OCI-LY7 (cell line): ENCODE measurements at regions not wholly inside any gene's neighbourhood (a gene's known extent, or its start where the extent isn't known, plus 50 kb on each side); places are given as distances from the start of the nearest gene placed in this dataset.

Source experiments
- BruUV-seq: library from RNA; stranded (reverse); fragments of 400-500 nt; replicated peaks from 2 replicates; lab custom pipeline; 2021; lab: Mats Ljungman, UMichigan
- CTCF ChIA-PET: fragments of 300-600 bp; sonication (Branson Sonifier 250); formaldehyde crosslinking; loops from one replicate; lab custom pipeline; 2022; ENCODE audit warnings: antibody characterized with exemption; ENCODE audit not compliant: unreplicated experiment; lab: Charles Lee
- POLR2A ChIA-PET: fragments of 300-600 bp; sonication (Branson Sonifier 250); formaldehyde crosslinking; loops from one replicate; lab custom pipeline; 2022; ENCODE audit warnings: antibody characterized with exemption; lab: Charles Lee
- DNase-seq: peaks from one replicate; pipeline ENCODE4 v3.0.0-alpha.2; 2015; ENCODE audit warnings: low spot score
- H2AFZ ChIP-seq: fragments of 200-600 bp; sonication (generic), shearing (Covaris generic); 2 replicates; pipeline ENCODE4 v1.6.1; 2014; ENCODE audit warnings: mild to moderate bottlenecking, antibody characterized with exemption, low read length, moderate library complexity
- H3K27ac ChIP-seq: fragments of 200-600 bp; sonication (generic); 2 replicates; pipeline ENCODE4 v1.5.1; 2014; ENCODE audit warnings: mixed run types, low read depth, mild to moderate bottlenecking, moderate library complexity, low read length, inconsistent platforms; ENCODE audit not compliant: poor library complexity, severe bottlenecking
- H3K36me3 ChIP-seq: fragments of 200-600 bp; sonication (generic); 2 replicates; pipeline ENCODE4 v1.6.1; 2014; ENCODE audit warnings: mild to moderate bottlenecking, antibody characterized with exemption, low read length, moderate library complexity, mixed read lengths; ENCODE audit not compliant: insufficient read depth
- H3K4me1 ChIP-seq: fragments of 200-600 bp; sonication (generic); 2 replicates; pipeline ENCODE4 v1.5.1; 2014; ENCODE audit warnings: mild to moderate bottlenecking, low read length; ENCODE audit not compliant: insufficient read depth, poor library complexity, severe bottlenecking
- H3K4me2 ChIP-seq: fragments of 200-600 bp; sonication (generic); 2 replicates; pipeline ENCODE4 v1.6.1; 2014; ENCODE audit warnings: mild to moderate bottlenecking, low read length
- H3K4me3 ChIP-seq: fragments of 200-600 bp; sonication (generic); 2 replicates; pipeline ENCODE4 v1.5.1; 2014; ENCODE audit warnings: mild to moderate bottlenecking, low read depth, low read length; ENCODE audit not compliant: poor library complexity, severe bottlenecking
- H3K79me2 ChIP-seq: fragments of 200-600 bp; sonication (generic); 2 replicates; pipeline ENCODE4 v1.6.1; 2016; ENCODE audit warnings: low read depth, mild to moderate bottlenecking, low read length, moderate library complexity, mixed read lengths; ENCODE audit not compliant: insufficient read depth
- H3K9me2 ChIP-seq: fragments of 200-600 bp; sonication (generic); 2 replicates; pipeline ENCODE4 v1.6.1; 2016; ENCODE audit warnings: mild to moderate bottlenecking, low read length, mixed read lengths; ENCODE audit not compliant: insufficient read depth
- H3K9me3 ChIP-seq: fragments of 200-600 bp; sonication (generic); 2 replicates; pipeline ENCODE4 v1.6.1; 2014; ENCODE audit warnings: mild to moderate bottlenecking, mixed run types, low read length, mixed read lengths
- H4K20me1 ChIP-seq: fragments of 200-600 bp; sonication (generic); 2 replicates; pipeline ENCODE4 v1.6.1; 2014; ENCODE audit warnings: mild to moderate bottlenecking, antibody characterized with exemption, low read length, moderate library complexity, mixed read lengths; ENCODE audit not compliant: insufficient read depth
- CTCF ChIP-seq: fragments of 200-600 bp; sonication (generic); conservative IDR thresholded peaks from 2 replicates; pipeline ENCODE4 v1.5.1; 2014; ENCODE audit warnings: mild to moderate bottlenecking, antibody characterized with exemption, low read length, moderate library complexity, mixed read lengths
- EZH2phosphoT487 ChIP-seq: fragments of 200-600 bp; sonication (generic); IDR thresholded peaks from 2 replicates; pipeline ENCODE4 v1.6.1; 2018; ENCODE audit warnings: low read depth, borderline replicate concordance, mild to moderate bottlenecking, mixed run types, antibody characterized with exemption, low read length, moderate library complexity, mixed read lengths
- intact Hi-C: fragments of 100-400 bp; cut with micrococcal nuclease; formaldehyde crosslinking; loops from one replicate; pipeline ENCODE4 v1.10.0; 2022; ENCODE audit not compliant: unreplicated experiment

GRCh38 chr13:50599046-50599445 lies 244.4 kb downstream of the DLEU7 start:
- no TSS peak for BruUV-seq
- no peaks in the 10 kb centered on the region for H3K79me2 ChIP-seq
- peak overlapping the region; percentile 0 for H3K4me3 ChIP-seq
- H3K4me1 ChIP-seq: peaks cover 56% of the 10 kb centered on the region
- no peaks in the 10 kb centered on the region for H3K36me3 ChIP-seq
- CTCF ChIA-PET: interaction anchor here (1.0 to 1.3 kb wide), 3 partner anchors 14 to 86 kb away, joined by 3 read pairs; no protein-coding TSS in a partner anchor
- TF ChIP-seq EZH2phosphoT487 (no peak), CTCF (no peak)
- H4K20me1 ChIP-seq: no peaks in the 10 kb centered on the region
- peak overlapping the region; percentile 42 for H3K4me2 ChIP-seq
- DNase-seq: peak; percentile 64
- intact Hi-C loops: loop anchor here (5.0 to 10.0 kb wide), 3 partner anchors 467 to 1226 kb away; partner anchors contain the start of gene TRIM13
- H3K27ac ChIP-seq: peak overlapping the region; percentile 62
- POLR2A ChIA-PET: interaction anchor here (0.5 to 1.8 kb wide), 7 partner anchors 9 to 470 kb away, joined by 3 to 6 read pairs (median 4); no protein-coding TSS in a partner anchor
- H3K9me3 ChIP-seq: no peaks in the 10 kb centered on the region
- no peaks in the 10 kb centered on the region for H3K9me2 ChIP-seq
- H2AFZ ChIP-seq: peak overlapping the region; percentile 21; the same call in 1 of the 2 replicates

DNA sequence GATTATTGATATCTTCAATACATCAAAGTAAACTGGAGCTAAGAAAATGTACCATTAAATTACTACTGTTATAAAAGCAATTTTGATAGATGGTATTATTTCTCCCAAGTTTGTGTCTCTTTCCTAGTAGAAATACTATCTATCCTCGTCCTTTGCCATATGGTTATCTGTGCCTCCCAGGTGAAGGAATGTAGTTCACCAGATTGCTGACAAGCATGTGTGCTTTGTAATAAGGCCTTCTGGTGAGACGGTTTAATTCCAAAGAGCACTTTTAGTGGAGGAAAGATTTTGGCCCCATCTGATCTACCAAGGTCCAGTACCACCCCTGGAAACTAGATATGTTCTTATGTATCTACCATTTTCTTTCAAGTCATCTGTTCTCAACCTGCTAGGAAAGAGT lies 243.6 kb downstream of the DLEU7 start:
- TF ChIP-seq CTCF: no peak

DNA sequence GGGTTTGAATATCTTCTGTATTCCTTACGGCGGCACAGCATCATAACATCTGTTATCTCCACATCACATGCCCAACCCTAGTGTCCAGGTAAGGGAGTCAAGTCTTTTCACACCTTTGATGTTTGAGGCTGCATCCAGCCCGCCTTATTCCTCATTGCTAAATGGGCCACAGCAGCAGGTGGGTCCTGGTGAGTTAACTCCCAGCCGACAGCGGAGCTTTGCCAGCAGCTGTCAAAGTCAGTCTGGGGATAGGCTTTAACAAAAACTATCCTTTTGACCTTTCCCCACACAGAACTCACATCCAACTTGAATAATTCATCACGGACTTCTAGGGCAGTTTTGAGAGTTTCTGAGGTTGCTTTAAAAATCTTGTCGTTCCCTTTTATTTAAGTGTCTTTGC lies 235.1 kb downstream of the DLEU7 start:
- peaks cover 20% of the 10 kb centered on the region for H3K4me1 ChIP-seq
- no peaks in the 10 kb centered on the region for H3K9me2 ChIP-seq
- no peaks in the 10 kb centered on the region for H3K36me3 ChIP-seq
- no peak overlapping the region for H3K4me3 ChIP-seq
- no peaks in the 10 kb centered on the region for H4K20me1 ChIP-seq
- H3K9me3 ChIP-seq: no peaks in the 10 kb centered on the region
- no peak overlapping the region for H3K4me2 ChIP-seq
- ChIA-PET POLR2A (interaction anchor here (0.6 to 1.4 kb wide), 3 partner anchors 9 to 15 kb away, joined by 3 to 4 read pairs (median 4); no protein-coding TSS in a partner anchor), CTCF (no interaction called here)
- DNase-seq: no peak
- H2AFZ ChIP-seq: no peak overlapping the region
- no peak for TF ChIP-seq CTCF
- TF ChIP-seq EZH2phosphoT487: no peak
- H3K27ac ChIP-seq: no peak overlapping the region
- intact Hi-C loops: no loop called here
- H3K79me2 ChIP-seq: no peaks in the 10 kb centered on the region
- no TSS peak for BruUV-seq

More for the DNA sequence above, 243.6 kb downstream of the DLEU7 start:
- Histone ChIP-seq H3K36me3 (no peaks in the 10 kb centered on the region), H3K4me2 (no peak overlapping the region), H2AFZ (no peak overlapping the region), H3K79me2 (no peaks in the 10 kb centered on the region), H3K27ac (no peak overlapping the region), H4K20me1 (no peaks in the 10 kb centered on the region), H3K4me3 (no peak overlapping the region), H3K4me1 (peaks cover 49% of the 10 kb centered on the region), H3K9me2 (no peaks in the 10 kb centered on the region), H3K9me3 (no peaks in the 10 kb centered on the region)
- BruUV-seq: no TSS peak
- DNase-seq: no peak
- intact Hi-C loops: loop anchor here (5.0 to 10.0 kb wide), 3 partner anchors 468 to 1225 kb away; partner anchors contain the start of gene TRIM13
- ChIA-PET POLR2A (interaction anchor here (0.6 to 1.7 kb wide), 3 partner anchors 14 to 519 kb away, joined by 3 to 4 read pairs (median 3); no protein-coding TSS in a partner anchor), CTCF (interaction anchor here (1.0 kb wide), 1 partner anchor 13 kb away, joined by 3 read pairs; no protein-coding TSS in a partner anchor)
